H9 (cell line): ENCODE measurements at regions not wholly inside any gene's neighbourhood (a gene's known extent, or its start where the extent isn't known, plus 50 kb on each side); places are given as distances from the start of the nearest gene placed in this dataset.

ENCODE experiments used
- DNase-seq: peaks from one replicate; pipeline ENCODE4 v3.0.0-alpha.2; 2017
- H2AFZ ChIP-seq: one replicate; pipeline ENCODE4 v1.6.1; 2013; ENCODE audit warnings: mild to moderate bottlenecking, low read length, control low read depth, moderate library complexity
- H2AK5ac ChIP-seq: 2 replicates; pipeline ENCODE4 v1.6.1; 2013; ENCODE audit warnings: low read length, control low read depth, mixed read lengths; ENCODE audit not compliant: insufficient read length
- H2BK120ac ChIP-seq: one replicate; pipeline ENCODE4 v1.6.1; 2013; ENCODE audit warnings: low read depth, mild to moderate bottlenecking, low read length, control low read depth, inconsistent platforms; ENCODE audit not compliant: poor library complexity, severe bottlenecking
- H2BK12ac ChIP-seq: 2 replicates; pipeline ENCODE4 v1.6.1; 2013; ENCODE audit warnings: low read length, control low read depth, mixed read lengths, low read depth; ENCODE audit not compliant: insufficient read length
- H2BK15ac ChIP-seq: 2 replicates; pipeline ENCODE4 v1.6.1; 2013; ENCODE audit warnings: low read depth, low read length, control low read depth
- H2BK20ac ChIP-seq: one replicate; pipeline ENCODE4 v1.6.1; 2013; ENCODE audit warnings: low read depth, mild to moderate bottlenecking, low read length, control low read depth, inconsistent platforms; ENCODE audit not compliant: poor library complexity, severe bottlenecking
- H2BK5ac ChIP-seq: 2 replicates; pipeline ENCODE4 v1.6.1; 2013; ENCODE audit warnings: low read length, control low read depth, mixed read lengths; ENCODE audit not compliant: insufficient read length
- H3K14ac ChIP-seq: 2 replicates; pipeline ENCODE4 v1.6.1; 2013; ENCODE audit warnings: low read length, control low read depth; ENCODE audit not compliant: insufficient read depth
- H3K18ac ChIP-seq: 2 replicates; pipeline ENCODE4 v1.6.1; 2013; ENCODE audit warnings: low read depth, mild to moderate bottlenecking, mixed read lengths, low read length, control low read depth; ENCODE audit not compliant: insufficient read length
- H3K23ac ChIP-seq: 2 replicates; pipeline ENCODE4 v1.6.1; 2013; ENCODE audit warnings: low read length, control low read depth, mixed read lengths, low read depth; ENCODE audit not compliant: insufficient read length
- H3K23me2 ChIP-seq: 2 replicates; pipeline ENCODE4 v1.6.1; 2013; ENCODE audit warnings: low read depth, mild to moderate bottlenecking, mixed read lengths, low read length, control low read depth; ENCODE audit not compliant: insufficient read length, poor library complexity, severe bottlenecking
- H3K27ac ChIP-seq: 2 replicates; pipeline ENCODE4 v1.5.1; 2013; ENCODE audit warnings: low read length, control low read depth, mixed read lengths, low read depth; ENCODE audit not compliant: insufficient read length
- H3K27me3 ChIP-seq: 2 replicates; pipeline ENCODE4 v1.6.1; 2013; ENCODE audit warnings: low read length, control low read depth, inconsistent platforms; ENCODE audit not compliant: insufficient read depth
- H3K4ac ChIP-seq: 2 replicates; pipeline ENCODE4 v1.6.1; 2013; ENCODE audit warnings: low read depth, mild to moderate bottlenecking, control low read depth, inconsistent platforms, low read length, moderate library complexity
- H3K4me1 ChIP-seq: 2 replicates; pipeline ENCODE4 v1.6.1; 2013; ENCODE audit warnings: low read length, control low read depth, inconsistent platforms; ENCODE audit not compliant: insufficient read depth
- H3K4me2 ChIP-seq: 2 replicates; pipeline ENCODE4 v1.6.1; 2013; ENCODE audit warnings: low read length, control low read depth, mixed read lengths; ENCODE audit not compliant: insufficient read length, insufficient read depth
- H3K56ac ChIP-seq: 2 replicates; pipeline ENCODE4 v1.6.1; 2013; ENCODE audit warnings: low read depth, mild to moderate bottlenecking, mixed read lengths, low read length, control low read depth; ENCODE audit not compliant: insufficient read length
- H3K79me1 ChIP-seq: 2 replicates; pipeline ENCODE4 v1.6.1; 2013; ENCODE audit warnings: low read depth, mild to moderate bottlenecking, moderate library complexity, low read length, control low read depth, inconsistent platforms; ENCODE audit not compliant: insufficient read depth, poor library complexity, severe bottlenecking
- H3K79me2 ChIP-seq: 2 replicates; pipeline ENCODE4 v1.6.1; 2013; ENCODE audit warnings: low read length, control low read depth, inconsistent platforms; ENCODE audit not compliant: insufficient read depth
- H3K9ac ChIP-seq: 2 replicates; pipeline ENCODE4 v1.6.1; 2013; ENCODE audit warnings: low read length, control low read depth, mixed read lengths; ENCODE audit not compliant: insufficient read length; ENCODE audit errors: extremely low read depth
- H3K9me3 ChIP-seq: one replicate; pipeline ENCODE4 v1.6.1; 2013; ENCODE audit warnings: low read depth, low read length, inconsistent platforms; ENCODE audit not compliant: control insufficient read depth
- H3T11ph ChIP-seq: one replicate; pipeline ENCODE4 v1.6.1; 2013; ENCODE audit warnings: mild to moderate bottlenecking, low read length, control low read depth, inconsistent platforms
- H4K20me1 ChIP-seq: one replicate; pipeline ENCODE4 v1.6.1; 2013; ENCODE audit not compliant: control insufficient read depth, insufficient read length, insufficient read depth
- H4K5ac ChIP-seq: 2 replicates; pipeline ENCODE4 v1.6.1; 2013; ENCODE audit warnings: low read depth, mild to moderate bottlenecking, mixed read lengths, low read length, control low read depth; ENCODE audit not compliant: insufficient read length
- H4K8ac ChIP-seq: replicated peaks from 2 replicates; pipeline ENCODE4 v1.6.1; 2013; ENCODE audit warnings: low read length, control low read depth, mixed read lengths, low read depth; ENCODE audit not compliant: insufficient read length
- H4K91ac ChIP-seq: 2 replicates; pipeline ENCODE4 v1.6.1; 2013; ENCODE audit warnings: low read depth, mild to moderate bottlenecking, moderate library complexity, mixed read lengths, low read length, control low read depth; ENCODE audit not compliant: insufficient read length
- H3K27ac Mint-ChIP-seq, 3 experiments: 2 replicates in 2 of 3; 3 replicates in 1 of 3; pipeline ENCODE4 v1.8.0; 2020 to 2021; ENCODE audit warnings: mixed read lengths in 3 of 3, mild to moderate bottlenecking in 1 of 3, moderate library complexity in 1 of 3
- H3K27me3 Mint-ChIP-seq: 2 replicates; pipeline ENCODE4 v1.8.0; 2021; ENCODE audit warnings: low read depth, mild to moderate bottlenecking, moderate library complexity, mixed read lengths
- H3K36me3 Mint-ChIP-seq, 3 experiments: 2 replicates in 2 of 3; 3 replicates in 1 of 3; pipeline ENCODE4 v1.8.0; 2020 to 2021; ENCODE audit warnings: low read depth in 3 of 3, mixed read lengths in 3 of 3; ENCODE audit not compliant: insufficient read depth in 1 of 3
- H3K4me1 Mint-ChIP-seq, 2 experiments: 2 replicates each; pipeline ENCODE4 v1.8.0; 2020; ENCODE audit warnings: mixed read lengths in 2 of 2
- H3K4me3 Mint-ChIP-seq, 2 experiments: 2 replicates in 1 of 2; 3 replicates in 1 of 2; pipeline ENCODE4 v1.8.0; 2020 to 2021; ENCODE audit warnings: mild to moderate bottlenecking in 2 of 2, mixed read lengths in 2 of 2, moderate library complexity in 1 of 2
- H3K9me3 Mint-ChIP-seq, 2 experiments: 2 replicates in 1 of 2; 3 replicates in 1 of 2; pipeline ENCODE4 v1.8.0; 2020; ENCODE audit warnings: mild to moderate bottlenecking in 2 of 2, mixed read lengths in 2 of 2, moderate library complexity in 1 of 2
- CTCF ChIP-seq: fragments of 200-600 bp; sonication (generic); conservative IDR thresholded peaks from 3 replicates; pipeline ENCODE4 v1.8.0; 2021; ENCODE audit warnings: antibody characterized with exemption, mild to moderate bottlenecking
- WGBS: extraction: QIAGEN DNeasy Blood & Tissue Kit; methylation state at CpG from one replicate; pipeline ENCODE4 v1.1.7; 2013; ENCODE audit warnings: missing lambda C conversion rate, low lambda C conversion rate, mixed read lengths; ENCODE audit not compliant: insufficient read length; ENCODE audit errors: extremely low coverage; 5-methylcytosine and 5-hydroxymethylcytosine counted together

GRCh38 chr5:174549254-174549653, 175.1 kb upstream of the MSX2 start:
- DNase-seq, result no peak
- H3K18ac ChIP-seq, result no peak overlapping the region
- no peak overlapping the region for H3K23ac ChIP-seq
- no peak overlapping the region for H3K56ac ChIP-seq
- H4K5ac ChIP-seq, result no peak overlapping the region
- Mint-ChIP-seq H3K9me3 (no peaks in the 10 kb centered on the region), H3K36me3 (no peaks in the 10 kb centered on the region), H3K27ac (no peak overlapping the region), H3K4me1 (peaks cover 3 to 6% of the 10 kb centered on the region in 2 experiments; a peak in 3 of 4 replicates), H3K27me3 (peaks cover 12% of the 10 kb centered on the region), H3K4me3 (no peak overlapping the region)
- H3K9ac ChIP-seq, result no peak overlapping the region
- H3K27me3 ChIP-seq, result no peaks in the 10 kb centered on the region
- no CpG with 5 or more reads among the region's 5 CpGs for WGBS
- H3K23me2 ChIP-seq, result no peaks in the 10 kb centered on the region
- no peak overlapping the region for H2AFZ ChIP-seq
- no peak overlapping the region for H4K91ac ChIP-seq
- H3K4me1 ChIP-seq, result no peaks in the 10 kb centered on the region
- no peaks in the 10 kb centered on the region for H4K20me1 ChIP-seq
- no peak overlapping the region for H2BK20ac ChIP-seq
- no peak for TF ChIP-seq CTCF
- H2AK5ac ChIP-seq, result no peak overlapping the region
- H3K79me2 ChIP-seq, result no peaks in the 10 kb centered on the region
- H2BK120ac ChIP-seq, result no peak overlapping the region
- no peaks in the 10 kb centered on the region for H3K79me1 ChIP-seq
- no peak overlapping the region for H2BK5ac ChIP-seq
- no peaks in the 10 kb centered on the region for H3K9me3 ChIP-seq
- H3K14ac ChIP-seq, result no peak overlapping the region
- no peak overlapping the region for H4K8ac ChIP-seq
- H3K4me2 ChIP-seq, result no peak overlapping the region
- H2BK12ac ChIP-seq, result no peak overlapping the region
- H2BK15ac ChIP-seq, result no peak overlapping the region
- no peak overlapping the region for H3K27ac ChIP-seq
- no peak overlapping the region for H3K4ac ChIP-seq
- H3T11ph ChIP-seq, result no peak overlapping the region
